B cell (primary cell): ENCODE measurements at regions not wholly inside any gene's neighbourhood (a gene's known extent, or its start where the extent isn't known, plus 50 kb on each side); places are given as distances from the start of the nearest gene placed in this dataset.

Source experiments
- ATAC-seq: fragments of 200-7000 bp; cut with Tn5 transposase; one replicate; pipeline ENCODE4 v1.10.0; 2021; ENCODE audit warnings: low read depth, mild to moderate bottlenecking, moderate number of reproducible peaks, moderate library complexity
- CTCF ChIA-PET: fragments of 350-600 bp; sonication (Branson Sonifier 250); formaldehyde crosslinking; loops from one replicate; lab custom pipeline; 2021; ENCODE audit warnings: antibody characterized with exemption, inconsistent platforms; lab: Charles Lee
- POLR2A ChIA-PET: fragments of 350-600 bp; sonication (Branson Sonifier 250); formaldehyde crosslinking; loops from one replicate; lab custom pipeline; 2021; ENCODE audit warnings: antibody characterized with exemption; lab: Charles Lee
- DNase-seq: peaks from one replicate; pipeline ENCODE4 v3.0.0; 2013
- H2AFZ ChIP-seq: 2 replicates; pipeline ENCODE4 v1.6.1; 2012; ENCODE audit warnings: mild to moderate bottlenecking, low read depth, low read length; ENCODE audit not compliant: insufficient read depth, poor library complexity, severe bottlenecking
- H3K27ac ChIP-seq, 2 donors: 1 replicate in 1 of 2; 2 replicates in 1 of 2; pipeline ENCODE4 v1.5.1; 2012 to 2013; ENCODE audit warnings: low read length in 2 of 2, mild to moderate bottlenecking in 2 of 2, moderate library complexity in 1 of 2
- H3K27me3 ChIP-seq, 4 experiments: fragments of 200-600 bp in 1 of 4; sonication (generic) in 1 of 4; replicated peaks in 1 of 4; 1 replicate in 2 of 4; 2 replicates in 2 of 4; pipeline versions ENCODE4 v1.6.1 to v1.7.0; 2013 to 2016; ENCODE audit warnings: low read length in 3 of 4, mild to moderate bottlenecking in 2 of 4, mixed read lengths in 1 of 4, moderate library complexity in 1 of 4; ENCODE audit not compliant: insufficient read depth in 4 of 4, control insufficient read depth in 3 of 4; ENCODE audit errors: control extremely low read depth in 1 of 4
- H3K36me3 ChIP-seq, 2 experiments: replicated peaks in 1 of 2; 1 replicate in 1 of 2; 2 replicates in 1 of 2; pipeline versions ENCODE4 v1.6.1 to v1.7.1; 2013; ENCODE audit warnings: low read length in 1 of 2; ENCODE audit not compliant: insufficient read depth in 2 of 2, control insufficient read depth in 1 of 2; ENCODE audit errors: control extremely low read depth in 1 of 2, extremely low read depth in 1 of 2
- H3K4me1 ChIP-seq, 2 donors: fragments of 200-600 bp in 1 of 2; sonication (generic) in 1 of 2; 1 replicate in 1 of 2; 2 replicates in 1 of 2; pipeline versions ENCODE4 v1.5.1 to v1.6.1; 2013 to 2017; ENCODE audit warnings: low read length in 2 of 2; ENCODE audit not compliant: control insufficient read depth in 2 of 2, insufficient read depth in 2 of 2
- H3K4me2 ChIP-seq: replicated peaks from 2 replicates; pipeline ENCODE3; 2012; ENCODE audit warnings: mild to moderate bottlenecking, low read depth, low read length; ENCODE audit not compliant: poor library complexity, severe bottlenecking
- H3K4me3 ChIP-seq, 5 experiments: fragments of 200-600 bp in 1 of 5; sonication (generic) in 1 of 5; 1 replicate in 3 of 5; 2 replicates in 2 of 5; pipeline versions ENCODE4 v1.5.1 to v1.7.0; 2011 to 2016; ENCODE audit warnings: low read length in 4 of 5, mild to moderate bottlenecking in 4 of 5, low read depth in 2 of 5, control low read depth in 1 of 5, moderate library complexity in 1 of 5; ENCODE audit not compliant: insufficient read depth in 1 of 5; ENCODE audit errors: control extremely low read depth in 1 of 5, extremely low read depth in 1 of 5
- H3K79me2 ChIP-seq: fragments of 200-600 bp; sonication (generic); one replicate; pipeline ENCODE4 v1.6.0; 2016; ENCODE audit warnings: low read length; ENCODE audit not compliant: control insufficient read depth, insufficient read depth
- H3K9ac ChIP-seq: fragments of 200-600 bp; sonication (generic); 2 replicates; pipeline ENCODE4 v1.6.1; 2017; ENCODE audit warnings: mild to moderate bottlenecking, low read length, moderate library complexity
- H3K9me3 ChIP-seq, 3 donors: one replicate each; pipeline versions ENCODE4 v1.6.1 to v1.7.1; 2013; ENCODE audit warnings: low read length in 2 of 3; ENCODE audit not compliant: control insufficient read depth in 2 of 3, insufficient read depth in 1 of 3; ENCODE audit errors: control extremely low read depth in 1 of 3
- H4K20me1 ChIP-seq: 2 replicates; pipeline ENCODE4 v1.6.0; 2012; ENCODE audit warnings: mild to moderate bottlenecking, low read length; ENCODE audit not compliant: insufficient read depth, control insufficient read depth, poor library complexity, severe bottlenecking
- H3K27ac Mint-ChIP-seq: one replicate; pipeline ENCODE4 v1.8.0; 2021; ENCODE audit warnings: mixed read lengths
- H3K27me3 Mint-ChIP-seq: one replicate; pipeline ENCODE4 v1.8.0; 2021; ENCODE audit warnings: mixed read lengths
- H3K4me1 Mint-ChIP-seq: one replicate; pipeline ENCODE4 v1.8.0; 2021; ENCODE audit warnings: mixed read lengths
- H3K4me3 Mint-ChIP-seq: one replicate; pipeline ENCODE4 v1.8.0; 2021; ENCODE audit warnings: mixed read lengths
- H3K9me3 Mint-ChIP-seq: one replicate; pipeline ENCODE4 v1.8.0; 2022; ENCODE audit warnings: mixed read lengths; ENCODE audit not compliant: insufficient read depth
- EZH2 ChIP-seq: IDR thresholded peaks from 2 replicates; pipeline ENCODE4 v1.6.1; 2012; ENCODE audit warnings: borderline replicate concordance, low read depth, mild to moderate bottlenecking, moderate library complexity, low read length; ENCODE audit not compliant: insufficient read depth, poor library complexity, severe bottlenecking
- WGBS: methylation state at CpG from one replicate; pipeline ENCODE4 v1.1.5; 2013; ENCODE audit warnings: missing lambda C conversion rate; ENCODE audit not compliant: insufficient coverage; 5-methylcytosine and 5-hydroxymethylcytosine counted together
- intact Hi-C: fragments of 100-400 bp; cut with micrococcal nuclease; formaldehyde crosslinking; loops from one replicate; pipeline ENCODE4 v1.10.0; 2022
- TF ChIP-seq, protein P1 (sequence below): fragments of 200-600 bp; IDR thresholded peaks from one replicate; pipeline ENCODE4 v1.8.0; 2022; ENCODE audit warnings: antibody characterized with exemption, mild to moderate bottlenecking

DNA sequence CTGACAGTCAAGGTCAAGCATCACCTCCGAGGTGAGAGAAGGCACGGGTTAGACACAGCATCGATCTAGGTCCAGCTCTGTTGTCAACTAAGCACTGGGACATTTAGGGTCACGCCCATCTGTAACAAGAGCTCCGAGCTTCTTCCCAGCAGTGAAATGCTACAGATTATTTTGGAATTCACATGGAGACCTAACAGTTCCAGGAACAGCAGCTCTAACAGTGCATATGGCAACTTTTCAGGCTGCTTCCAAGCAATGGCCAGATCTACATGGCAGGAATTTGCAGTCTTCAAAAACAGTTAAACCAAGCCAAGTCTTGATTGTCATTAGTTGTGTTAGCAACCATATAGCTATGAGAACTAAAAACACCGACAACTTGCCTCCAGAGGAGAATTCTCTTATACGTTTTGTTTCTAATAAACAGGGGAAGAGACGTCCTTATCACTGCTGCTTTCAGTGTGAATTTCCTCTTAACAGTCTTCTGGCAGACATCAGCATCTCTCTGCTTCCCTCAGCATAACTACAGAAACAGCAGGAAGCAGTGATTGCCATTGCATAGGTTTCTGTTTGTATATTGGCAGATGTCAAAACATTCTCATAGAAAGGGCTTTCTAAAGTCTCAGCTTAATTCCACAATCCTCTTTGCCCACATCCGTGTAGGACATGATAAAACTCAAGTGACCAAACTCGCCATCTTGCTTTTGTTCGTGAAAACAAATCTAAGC is 242.1 kb upstream of the DAPK1 start:
- no peaks in the 10 kb centered on the region for H3K36me3 ChIP-seq
- intact Hi-C loops = no loop called here
- no peaks in the 10 kb centered on the region for H3K4me1 Mint-ChIP-seq

DNA sequence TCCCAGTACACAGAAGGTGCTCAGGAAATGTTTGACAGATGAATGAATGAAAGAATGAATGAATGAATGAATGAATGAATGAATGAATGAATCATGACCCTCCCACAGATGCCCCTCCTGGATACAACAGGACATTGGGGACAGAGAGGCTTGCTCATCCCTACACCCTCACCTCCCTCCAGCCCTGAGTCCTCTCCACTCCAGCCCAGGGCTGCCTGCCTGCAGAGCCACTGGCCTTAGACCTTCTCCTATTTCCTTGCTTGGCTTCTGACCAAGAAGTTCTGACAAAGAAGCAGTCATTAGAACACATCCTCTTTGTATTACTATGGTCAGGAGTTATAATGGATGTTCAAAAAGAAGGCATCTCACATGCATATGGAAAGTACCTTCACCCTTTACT is 240.7 kb upstream of the DAPK1 start:
- POLR2A ChIA-PET = no interaction called here
- Histone ChIP-seq H3K36me3 (no peaks in the 10 kb centered on the region), H3K9ac (no peak overlapping the region), H3K27ac (no peak overlapping the region), H3K4me1 (no peaks in the 10 kb centered on the region), H3K4me2 (no peak overlapping the region), H3K9me3 (peaks cover 0 to 3% (median 0%) of the 10 kb centered on the region in 3 donors), H2AFZ (no peak overlapping the region), H3K27me3 (no peaks in the 10 kb centered on the region), H3K4me3 (no peak overlapping the region), H3K79me2 (no peaks in the 10 kb centered on the region), H4K20me1 (no peaks in the 10 kb centered on the region)
- Mint-ChIP-seq H3K27me3 (no peaks in the 10 kb centered on the region), H3K27ac (no peak overlapping the region), H3K4me1 (no peaks in the 10 kb centered on the region), H3K4me3 (no peak overlapping the region), H3K9me3 (no peaks in the 10 kb centered on the region)
- DNase-seq = no peak
- intact Hi-C loops = no loop called here
- no peak for TF ChIP-seq EZH2
- TF ChIP-seq, protein P1, sequence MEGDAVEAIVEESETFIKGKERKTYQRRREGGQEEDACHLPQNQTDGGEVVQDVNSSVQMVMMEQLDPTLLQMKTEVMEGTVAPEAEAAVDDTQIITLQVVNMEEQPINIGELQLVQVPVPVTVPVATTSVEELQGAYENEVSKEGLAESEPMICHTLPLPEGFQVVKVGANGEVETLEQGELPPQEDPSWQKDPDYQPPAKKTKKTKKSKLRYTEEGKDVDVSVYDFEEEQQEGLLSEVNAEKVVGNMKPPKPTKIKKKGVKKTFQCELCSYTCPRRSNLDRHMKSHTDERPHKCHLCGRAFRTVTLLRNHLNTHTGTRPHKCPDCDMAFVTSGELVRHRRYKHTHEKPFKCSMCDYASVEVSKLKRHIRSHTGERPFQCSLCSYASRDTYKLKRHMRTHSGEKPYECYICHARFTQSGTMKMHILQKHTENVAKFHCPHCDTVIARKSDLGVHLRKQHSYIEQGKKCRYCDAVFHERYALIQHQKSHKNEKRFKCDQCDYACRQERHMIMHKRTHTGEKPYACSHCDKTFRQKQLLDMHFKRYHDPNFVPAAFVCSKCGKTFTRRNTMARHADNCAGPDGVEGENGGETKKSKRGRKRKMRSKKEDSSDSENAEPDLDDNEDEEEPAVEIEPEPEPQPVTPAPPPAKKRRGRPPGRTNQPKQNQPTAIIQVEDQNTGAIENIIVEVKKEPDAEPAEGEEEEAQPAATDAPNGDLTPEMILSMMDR = no peak
- no peak for ATAC-seq
- CTCF ChIA-PET = no interaction called here

More for the DNA sequence above, 242.1 kb upstream of the DAPK1 start:
- no peak overlapping the region for H3K4me2 ChIP-seq
- ChIA-PET POLR2A (no interaction called here), CTCF (no interaction called here)
- H3K27me3 ChIP-seq = no peaks in the 10 kb centered on the region
- no peak overlapping the region for H2AFZ ChIP-seq
- ATAC-seq (no peak), DNase-seq (no peak)
- no peaks in the 10 kb centered on the region for H3K79me2 ChIP-seq
- no peak overlapping the region for H3K27ac Mint-ChIP-seq
- no peak overlapping the region for H3K4me3 ChIP-seq
- no peaks in the 10 kb centered on the region for H3K9me3 Mint-ChIP-seq
- no peaks in the 10 kb centered on the region for H3K9me3 ChIP-seq
- H3K27me3 Mint-ChIP-seq = no peaks in the 10 kb centered on the region
- H3K9ac ChIP-seq = no peak overlapping the region
- H3K27ac ChIP-seq = no peak overlapping the region
- 85% methylated on average over 8 of the region's 11 CpGs for WGBS
- TF ChIP-seq EZH2 = no peak
- TF ChIP-seq, protein P1 = no peak
- H4K20me1 ChIP-seq = no peaks in the 10 kb centered on the region
- H3K4me3 Mint-ChIP-seq = no peak overlapping the region
- no peaks in the 10 kb centered on the region for H3K4me1 ChIP-seq
